ENCODE measurements at regions not wholly inside any gene's neighbourhood (a gene's known extent, or its start where the extent isn't known, plus 50 kb on each side); places are given as distances from the start of the nearest gene placed in this dataset.

DNA sequence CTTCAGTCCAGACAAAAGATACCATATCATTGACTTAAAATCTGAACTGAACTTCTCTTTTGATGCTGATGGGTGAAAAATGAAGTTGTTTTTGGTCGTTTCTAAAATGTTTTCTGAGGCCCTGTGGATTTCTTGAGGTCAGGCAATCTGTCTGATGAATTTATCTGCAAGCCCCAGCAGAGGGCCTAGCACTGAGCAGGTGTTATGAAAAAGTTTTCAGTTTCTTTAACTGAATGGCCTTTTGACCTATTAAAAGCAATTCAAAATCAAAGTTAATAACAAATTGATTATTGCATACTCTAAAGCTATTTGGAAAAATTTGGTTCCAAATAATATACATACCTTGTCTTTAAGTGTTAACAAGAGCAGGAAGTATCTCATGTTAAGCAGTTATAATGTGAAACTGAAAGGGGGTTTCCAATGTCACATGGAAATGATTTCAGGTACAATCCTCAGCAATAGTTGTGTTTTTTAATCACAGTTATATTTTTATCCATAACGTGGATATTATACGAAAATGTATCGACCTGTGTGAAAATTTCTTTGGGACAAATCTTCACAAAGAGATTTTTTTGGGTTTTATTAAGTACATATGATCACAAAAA lies 285.0 kb downstream of the SPANXN1 start:
- no peak overlapping the region for H3K4me2 ChIP-seq (replicated peaks; ENCODE audit: low read depth, low read length, poor library complexity, severe bottlenecking)
- no peak overlapping the region for H3K4me3 Mint-ChIP-seq
- no peak overlapping the region for H2AFZ ChIP-seq (ENCODE audit: insufficient read depth, low read depth, low read length, poor library complexity, severe bottlenecking)
- H3K36me3 ChIP-seq (replicated peaks in 1 of 2; ENCODE audit: control extremely low read depth in 1 of 2, control insufficient read depth in 1 of 2, extremely low read depth in 1 of 2, insufficient read depth in 2 of 2, low read length in 1 of 2), result no peaks in the 10 kb centered on the region
- ChIA-PET CTCF (no interaction called here), POLR2A (no interaction called here)
- no peaks in the 10 kb centered on the region for H3K27me3 ChIP-seq (replicated peaks in 1 of 4; ENCODE audit: control extremely low read depth in 1 of 4, control insufficient read depth in 3 of 4, insufficient read depth in 4 of 4, low read length in 3 of 4)
- H3K9ac ChIP-seq (ENCODE audit: low read length), result no peak overlapping the region
- no peak overlapping the region for H3K27ac Mint-ChIP-seq
- no peaks in the 10 kb centered on the region for H3K27me3 Mint-ChIP-seq
- H3K27ac ChIP-seq (ENCODE audit: low read length in 2 of 2), result no peak overlapping the region
- no peaks in the 10 kb centered on the region for H3K4me1 ChIP-seq (ENCODE audit: control insufficient read depth in 2 of 2, insufficient read depth in 2 of 2, low read length in 2 of 2)
- TF ChIP-seq, protein P1, sequence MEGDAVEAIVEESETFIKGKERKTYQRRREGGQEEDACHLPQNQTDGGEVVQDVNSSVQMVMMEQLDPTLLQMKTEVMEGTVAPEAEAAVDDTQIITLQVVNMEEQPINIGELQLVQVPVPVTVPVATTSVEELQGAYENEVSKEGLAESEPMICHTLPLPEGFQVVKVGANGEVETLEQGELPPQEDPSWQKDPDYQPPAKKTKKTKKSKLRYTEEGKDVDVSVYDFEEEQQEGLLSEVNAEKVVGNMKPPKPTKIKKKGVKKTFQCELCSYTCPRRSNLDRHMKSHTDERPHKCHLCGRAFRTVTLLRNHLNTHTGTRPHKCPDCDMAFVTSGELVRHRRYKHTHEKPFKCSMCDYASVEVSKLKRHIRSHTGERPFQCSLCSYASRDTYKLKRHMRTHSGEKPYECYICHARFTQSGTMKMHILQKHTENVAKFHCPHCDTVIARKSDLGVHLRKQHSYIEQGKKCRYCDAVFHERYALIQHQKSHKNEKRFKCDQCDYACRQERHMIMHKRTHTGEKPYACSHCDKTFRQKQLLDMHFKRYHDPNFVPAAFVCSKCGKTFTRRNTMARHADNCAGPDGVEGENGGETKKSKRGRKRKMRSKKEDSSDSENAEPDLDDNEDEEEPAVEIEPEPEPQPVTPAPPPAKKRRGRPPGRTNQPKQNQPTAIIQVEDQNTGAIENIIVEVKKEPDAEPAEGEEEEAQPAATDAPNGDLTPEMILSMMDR (IDR thresholded peaks at IDR 0.05), result no peak
- TF ChIP-seq EZH2 (IDR thresholded peaks at IDR 0.05; ENCODE audit: borderline replicate concordance, insufficient read depth, low read depth, low read length, poor library complexity, severe bottlenecking), result no peak
- H3K79me2 ChIP-seq (ENCODE audit: control insufficient read depth, insufficient read depth, low read length), result no peaks in the 10 kb centered on the region
- no peak for ATAC-seq (ENCODE audit: low read depth)
- H3K9me3 ChIP-seq (ENCODE audit: control extremely low read depth in 1 of 3, control insufficient read depth in 2 of 3, insufficient read depth in 1 of 3, low read length in 2 of 3), result no peaks in the 10 kb centered on the region
- no peaks in the 10 kb centered on the region for H4K20me1 ChIP-seq (ENCODE audit: control insufficient read depth, insufficient read depth, low read length, poor library complexity, severe bottlenecking)
- no peaks in the 10 kb centered on the region for H3K4me1 Mint-ChIP-seq
- WGBS (ENCODE audit: insufficient coverage), result 0% methylated on average over 1 of the region's 4 CpGs
- DNase-seq, result no peak
- no peaks in the 10 kb centered on the region for H3K9me3 Mint-ChIP-seq (ENCODE audit: insufficient read depth)
- no peak overlapping the region for H3K4me3 ChIP-seq (ENCODE audit: control extremely low read depth in 1 of 5, extremely low read depth in 1 of 5, insufficient read depth in 1 of 5, low read depth in 2 of 5, low read length in 4 of 5)
- intact Hi-C loops (cut with micrococcal nuclease), result no loop called here

DNA sequence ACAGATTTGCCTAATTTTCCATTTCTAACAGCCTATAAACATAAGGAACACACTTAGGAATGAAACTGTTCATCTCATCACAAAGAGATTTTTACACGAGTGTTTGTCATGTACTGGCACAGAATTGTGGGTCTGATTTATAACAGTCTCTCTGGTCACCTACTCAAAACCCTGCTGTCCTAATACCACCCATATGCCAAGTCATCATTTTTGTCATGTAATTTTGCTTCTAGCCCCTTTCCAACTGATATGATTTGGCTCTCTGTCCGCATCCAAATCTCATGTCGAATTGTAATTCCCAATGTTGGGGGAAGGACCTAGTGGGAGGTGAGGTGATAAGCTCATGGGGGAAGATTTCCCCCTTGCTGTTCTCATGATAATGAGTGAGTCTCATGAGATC lies 284.1 kb upstream of the SLITRK2 start:
- H3K4me1 ChIP-seq (ENCODE audit: control insufficient read depth in 2 of 2, insufficient read depth in 2 of 2, low read length in 2 of 2), result no peaks in the 10 kb centered on the region
- intact Hi-C loops (cut with micrococcal nuclease), result no loop called here
- no peaks in the 10 kb centered on the region for H3K27me3 Mint-ChIP-seq
- no peaks in the 10 kb centered on the region for H3K9me3 ChIP-seq (ENCODE audit: control extremely low read depth in 1 of 3, control insufficient read depth in 2 of 3, insufficient read depth in 1 of 3, low read length in 2 of 3)
- no peaks in the 10 kb centered on the region for H4K20me1 ChIP-seq (ENCODE audit: control insufficient read depth, insufficient read depth, low read length, poor library complexity, severe bottlenecking)
- H2AFZ ChIP-seq (ENCODE audit: insufficient read depth, low read depth, low read length, poor library complexity, severe bottlenecking), result no peak overlapping the region
- no peak for TF ChIP-seq EZH2 (IDR thresholded peaks at IDR 0.05; ENCODE audit: borderline replicate concordance, insufficient read depth, low read depth, low read length, poor library complexity, severe bottlenecking)
- no peak for DNase-seq
- no peaks in the 10 kb centered on the region for H3K27me3 ChIP-seq (replicated peaks in 1 of 4; ENCODE audit: control extremely low read depth in 1 of 4, control insufficient read depth in 3 of 4, insufficient read depth in 4 of 4, low read length in 3 of 4)
- no peak overlapping the region for H3K4me3 Mint-ChIP-seq
- H3K4me2 ChIP-seq (replicated peaks; ENCODE audit: low read depth, low read length, poor library complexity, severe bottlenecking), result no peak overlapping the region
- H3K4me3 ChIP-seq (ENCODE audit: control extremely low read depth in 1 of 5, extremely low read depth in 1 of 5, insufficient read depth in 1 of 5, low read depth in 2 of 5, low read length in 4 of 5), result no peak overlapping the region
- no peak overlapping the region for H3K9ac ChIP-seq (ENCODE audit: low read length)
- ChIA-PET CTCF (no interaction called here), POLR2A (no interaction called here)
- ATAC-seq (ENCODE audit: low read depth), result no peak
- H3K9me3 Mint-ChIP-seq (ENCODE audit: insufficient read depth), result no peaks in the 10 kb centered on the region
- no peaks in the 10 kb centered on the region for H3K36me3 ChIP-seq (replicated peaks in 1 of 2; ENCODE audit: control extremely low read depth in 1 of 2, control insufficient read depth in 1 of 2, extremely low read depth in 1 of 2, insufficient read depth in 2 of 2, low read length in 1 of 2)
- H3K79me2 ChIP-seq (ENCODE audit: control insufficient read depth, insufficient read depth, low read length), result no peaks in the 10 kb centered on the region
- H3K27ac ChIP-seq (ENCODE audit: low read length in 2 of 2), result no peak overlapping the region
- H3K4me1 Mint-ChIP-seq, result no peaks in the 10 kb centered on the region
- WGBS (ENCODE audit: insufficient coverage), result no CpG with 5 or more reads among the region's 3 CpGs
- H3K27ac Mint-ChIP-seq, result no peak overlapping the region

Measured in B cell (primary cell).